H1 (cell line): ENCODE measurements at regions not wholly inside any gene's neighbourhood (a gene's known extent, or its start where the extent isn't known, plus 50 kb on each side); places are given as distances from the start of the nearest gene placed in this dataset.
"Not testable (repeated sequence)": the region's sequence is repeated elsewhere in the genome, so short reads cannot be mapped to it uniquely, and the experiment has no call there.

Source experiments
- CEBPB ChIP-seq: IDR thresholded peaks from 2 replicates; pipeline ENCODE4 v1.6.1; 2012; ENCODE audit warnings: low read depth, low read length
- CREB1 ChIP-seq: IDR thresholded peaks from 2 replicates; pipeline ENCODE4 v1.6.1; 2012; ENCODE audit warnings: inconsistent platforms
- EP300 ChIP-seq, 2 experiments: IDR thresholded peaks; 1 replicate in 1 of 2; 2 replicates in 1 of 2; pipeline ENCODE4 v1.6.1; 2011 to 2012; ENCODE audit warnings: low read depth in 2 of 2, low read length in 2 of 2, mild to moderate bottlenecking in 2 of 2, borderline replicate concordance in 1 of 2, inconsistent platforms in 1 of 2, moderate library complexity in 1 of 2
- POLR2A ChIP-seq, 2 experiments: IDR thresholded peaks; 1 replicate in 1 of 2; 2 replicates in 1 of 2; pipeline ENCODE4 v1.6.1; 2011; ENCODE audit warnings: low read depth in 2 of 2, low read length in 2 of 2, mild to moderate bottlenecking in 2 of 2; ENCODE audit errors: control extremely low read depth in 1 of 2
- ZNF274 ChIP-seq: IDR thresholded peaks from 2 replicates; pipeline ENCODE4 v1.7.0; 2012; ENCODE audit warnings: low read length, borderline replicate concordance; ENCODE audit errors: extremely low read depth
- TF ChIP-seq, protein P1 (sequence below): IDR thresholded peaks from 2 replicates; pipeline ENCODE4 v1.6.1; 2012; ENCODE audit warnings: inconsistent platforms

GRCh38 chr5:34192923-34193262, 149.9 kb upstream of the C1QTNF3 start:
- TF ChIP-seq POLR2A (IDR thresholded peaks at IDR 0.05; ENCODE audit: control extremely low read depth in 1 of 2, low read depth in 2 of 2, low read length in 2 of 2); CEBPB; ZNF274; EP300 (IDR thresholded peaks at IDR 0.05; ENCODE audit: borderline replicate concordance in 1 of 2, low read depth in 2 of 2, low read length in 2 of 2); CREB1: not testable (repeated sequence)
- TF ChIP-seq, protein P1, sequence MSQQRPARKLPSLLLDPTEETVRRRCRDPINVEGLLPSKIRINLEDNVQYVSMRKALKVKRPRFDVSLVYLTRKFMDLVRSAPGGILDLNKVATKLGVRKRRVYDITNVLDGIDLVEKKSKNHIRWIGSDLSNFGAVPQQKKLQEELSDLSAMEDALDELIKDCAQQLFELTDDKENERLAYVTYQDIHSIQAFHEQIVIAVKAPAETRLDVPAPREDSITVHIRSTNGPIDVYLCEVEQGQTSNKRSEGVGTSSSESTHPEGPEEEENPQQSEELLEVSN = not testable (repeated sequence)
